ENCODE measurements at regions not wholly inside any gene's neighbourhood (a gene's known extent, or its start where the extent isn't known, plus 50 kb on each side); places are given as distances from the start of the nearest gene placed in this dataset.

DNA sequence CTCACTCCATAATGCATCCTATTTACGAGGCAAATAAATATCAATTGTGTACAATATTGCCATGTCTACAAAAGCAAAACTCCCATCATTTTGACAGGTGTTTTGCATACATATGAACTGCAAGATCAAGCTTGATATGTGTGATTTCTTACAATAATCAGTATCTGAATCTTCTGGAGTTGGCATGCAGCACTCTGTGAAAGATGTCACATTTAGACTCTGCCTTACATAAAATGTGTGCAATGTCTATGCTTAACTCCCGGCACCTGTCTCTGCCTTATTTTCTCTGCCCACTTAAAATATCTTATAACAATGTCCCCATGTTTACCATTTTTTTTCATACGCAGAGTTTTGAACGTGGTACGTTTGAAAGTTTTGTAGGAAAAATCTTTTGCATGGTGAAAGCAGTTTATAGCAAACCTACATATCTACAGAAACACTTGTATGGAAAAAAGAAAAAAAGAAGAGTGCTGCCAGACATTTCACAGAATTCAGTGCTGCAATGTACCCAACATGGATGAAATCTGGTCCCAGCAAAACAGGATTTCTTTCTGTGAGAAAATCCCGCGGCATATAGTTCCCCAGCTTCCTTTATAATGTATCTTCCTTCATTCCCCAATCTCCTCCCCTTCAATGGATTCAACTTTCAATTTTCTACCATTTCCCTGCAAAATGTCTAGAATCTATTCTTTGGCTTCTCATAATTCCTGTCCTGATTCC, 114.1 kb upstream of the NRP1 start:
- Mint-ChIP-seq H3K9me3 (peaks cover 0 to 6% (median 3%) of the 10 kb centered on the region in 7 donors), H3K4me3 (no peak overlapping the region), H3K36me3 (no peaks in the 10 kb centered on the region), H3K4me1 (no peaks in the 10 kb centered on the region), H3K27me3 (peaks cover 14% of the 10 kb centered on the region), H3K27ac (no peak overlapping the region)
- H3K9me3 ChIP-seq (ENCODE audit: control insufficient read depth in 2 of 2, low read length in 2 of 2): no peaks in the 10 kb centered on the region
- no peak for DNase-seq
- no peaks in the 10 kb centered on the region for H3K4me1 ChIP-seq (ENCODE audit: control insufficient read depth, insufficient read depth, low read length, poor library complexity, severe bottlenecking)
- H3K36me3 ChIP-seq (ENCODE audit: control insufficient read depth, insufficient read depth, low read length): no peaks in the 10 kb centered on the region
- peaks cover 9% of the 10 kb centered on the region for H3K27me3 ChIP-seq (ENCODE audit: control insufficient read depth, insufficient read depth, low read length)
- no peak overlapping the region for H3K27ac ChIP-seq (ENCODE audit: insufficient read depth, low read length, poor library complexity, severe bottlenecking)
- ATAC-seq (ENCODE audit: low read depth in 2 of 2): no peak
- H3K4me3 ChIP-seq (ENCODE audit: low read depth, low read length): no peak overlapping the region

DNA sequence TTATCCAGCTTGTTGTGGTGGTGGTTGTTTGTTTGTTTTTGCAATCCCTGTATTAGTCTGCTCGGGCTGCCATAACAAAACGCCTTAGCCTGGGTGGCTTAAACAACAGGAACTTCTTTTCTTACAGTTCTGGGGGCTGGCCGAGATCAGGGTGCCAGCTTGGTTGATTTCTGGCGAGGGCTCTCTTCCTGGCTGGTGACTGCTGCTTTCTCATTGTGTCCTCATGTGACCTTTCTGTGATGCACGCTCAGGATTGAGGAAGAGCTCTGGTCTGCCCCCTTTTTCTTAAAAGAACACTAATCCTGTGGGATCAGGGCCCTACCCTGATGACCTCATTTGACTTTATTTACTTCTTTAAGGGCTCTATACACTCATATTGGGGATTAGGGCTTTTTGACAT, 107.1 kb upstream of the NRP1 start:
- no peak overlapping the region for H3K4me3 Mint-ChIP-seq
- no peak for ATAC-seq (ENCODE audit: low read depth in 2 of 2)

DNA sequence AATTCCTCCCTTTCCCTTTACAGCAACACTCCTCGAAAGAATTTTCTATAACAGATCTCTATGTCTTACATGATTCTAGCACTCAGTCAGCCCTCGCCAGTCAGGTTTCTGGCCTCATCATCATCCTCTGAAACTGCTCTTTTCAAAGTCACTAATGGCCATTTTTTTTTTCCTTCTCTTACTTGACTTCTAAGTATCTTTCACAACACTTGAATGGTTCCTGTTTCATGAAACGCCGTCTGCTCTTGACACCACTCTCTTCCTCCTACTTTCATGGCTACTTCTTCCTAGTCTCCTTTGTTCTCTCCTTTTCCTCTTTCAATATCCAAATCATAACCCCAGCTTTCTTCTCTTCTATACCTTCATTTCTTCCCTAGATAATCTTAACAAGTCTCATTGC, 100.5 kb upstream of the NRP1 start:
- no peak overlapping the region for H3K4me3 ChIP-seq (ENCODE audit: low read depth, low read length)
- no peak overlapping the region for H3K4me3 Mint-ChIP-seq
- H3K9me3 Mint-ChIP-seq: peaks cover 0 to 1% (median 0%) of the 10 kb centered on the region in 7 donors
- no peak overlapping the region for H3K27ac Mint-ChIP-seq
- H3K36me3 Mint-ChIP-seq: no peaks in the 10 kb centered on the region
- H3K4me1 ChIP-seq (ENCODE audit: control insufficient read depth, insufficient read depth, low read length, poor library complexity, severe bottlenecking): no peaks in the 10 kb centered on the region
- H3K9me3 ChIP-seq (ENCODE audit: control insufficient read depth in 2 of 2, low read length in 2 of 2): no peaks in the 10 kb centered on the region
- H3K36me3 ChIP-seq (ENCODE audit: control insufficient read depth, insufficient read depth, low read length): no peaks in the 10 kb centered on the region
- H3K4me1 Mint-ChIP-seq: no peaks in the 10 kb centered on the region
- DNase-seq (no peak), ATAC-seq (ENCODE audit: low read depth in 2 of 2) (no peak)
- H3K27me3 ChIP-seq (ENCODE audit: control insufficient read depth, insufficient read depth, low read length): no peaks in the 10 kb centered on the region
- H3K27ac ChIP-seq (ENCODE audit: insufficient read depth, low read length, poor library complexity, severe bottlenecking): no peak overlapping the region
- peaks cover 8% of the 10 kb centered on the region for H3K27me3 Mint-ChIP-seq

More for the DNA sequence above, 107.1 kb upstream of the NRP1 start:
- Histone ChIP-seq H3K9me3 (ENCODE audit: control insufficient read depth in 2 of 2, low read length in 2 of 2) (no peaks in the 10 kb centered on the region), H3K4me3 (ENCODE audit: low read depth, low read length) (no peak overlapping the region), H3K36me3 (ENCODE audit: control insufficient read depth, insufficient read depth, low read length) (no peaks in the 10 kb centered on the region), H3K4me1 (ENCODE audit: control insufficient read depth, insufficient read depth, low read length, poor library complexity, severe bottlenecking) (no peaks in the 10 kb centered on the region), H3K27me3 (ENCODE audit: control insufficient read depth, insufficient read depth, low read length) (peaks cover 1% of the 10 kb centered on the region), H3K27ac (ENCODE audit: insufficient read depth, low read length, poor library complexity, severe bottlenecking) (no peak overlapping the region)
- no peak for DNase-seq
- no peak overlapping the region for H3K27ac Mint-ChIP-seq
- H3K9me3 Mint-ChIP-seq: peaks cover 0 to 1% (median 0%) of the 10 kb centered on the region in 7 donors
- H3K27me3 Mint-ChIP-seq: peaks cover 15% of the 10 kb centered on the region
- H3K36me3 Mint-ChIP-seq: no peaks in the 10 kb centered on the region
- no peaks in the 10 kb centered on the region for H3K4me1 Mint-ChIP-seq

DNA sequence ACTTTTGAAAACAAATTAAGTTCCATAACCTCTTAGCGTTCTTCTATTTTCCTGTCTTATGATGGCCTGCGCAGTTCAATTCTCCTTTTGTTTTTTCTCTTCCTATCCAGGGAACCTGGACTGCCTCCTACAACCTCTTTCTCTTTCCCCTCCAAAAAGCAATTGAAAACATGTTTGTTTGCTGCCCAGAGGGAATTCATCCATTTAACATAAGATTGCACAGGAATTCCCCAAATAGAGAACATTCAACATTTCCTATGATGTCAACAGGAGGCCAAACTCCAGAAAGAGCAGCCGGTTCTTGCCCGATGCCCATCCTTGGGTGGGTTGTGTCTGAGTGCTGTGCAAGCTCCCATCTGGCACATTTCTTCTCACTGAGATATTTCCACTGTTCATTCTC, 94.2 kb upstream of the NRP1 start:
- Histone ChIP-seq H3K4me1 (ENCODE audit: control insufficient read depth, insufficient read depth, low read length, poor library complexity, severe bottlenecking) (no peaks in the 10 kb centered on the region), H3K9me3 (ENCODE audit: control insufficient read depth in 2 of 2, low read length in 2 of 2) (no peaks in the 10 kb centered on the region), H3K27ac (ENCODE audit: insufficient read depth, low read length, poor library complexity, severe bottlenecking) (no peak overlapping the region), H3K27me3 (ENCODE audit: control insufficient read depth, insufficient read depth, low read length) (peaks cover 4% of the 10 kb centered on the region), H3K36me3 (ENCODE audit: control insufficient read depth, insufficient read depth, low read length) (no peaks in the 10 kb centered on the region), H3K4me3 (ENCODE audit: low read depth, low read length) (no peak overlapping the region)
- Mint-ChIP-seq H3K27me3 (peaks cover 24% of the 10 kb centered on the region), H3K4me1 (no peaks in the 10 kb centered on the region), H3K27ac (no peak overlapping the region), H3K4me3 (no peak overlapping the region), H3K36me3 (no peaks in the 10 kb centered on the region), H3K9me3 (peaks cover 0 to 1% (median 0%) of the 10 kb centered on the region in 7 donors)
- DNase-seq (no peak), ATAC-seq (ENCODE audit: low read depth in 2 of 2) (no peak)

DNA sequence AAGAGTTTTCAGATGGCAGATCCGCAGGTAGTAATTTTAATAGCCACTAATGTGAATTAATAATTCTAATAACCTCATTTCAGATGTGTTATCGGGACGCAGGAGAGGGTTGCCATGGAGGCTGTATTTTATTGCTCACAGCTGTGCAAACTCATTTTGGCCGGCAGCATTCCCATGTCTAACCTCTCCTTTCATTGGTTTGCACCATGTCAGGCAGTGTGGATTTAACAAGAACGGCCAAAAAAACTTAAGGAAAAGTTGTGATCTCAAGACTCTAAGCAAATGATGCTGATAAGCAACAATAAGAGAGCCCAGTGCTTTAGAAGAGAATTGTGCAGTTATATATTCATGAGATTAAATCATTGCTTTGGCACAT, 88.7 kb upstream of the NRP1 start:
- Histone ChIP-seq H3K27me3 (ENCODE audit: control insufficient read depth, insufficient read depth, low read length) (peaks cover 4% of the 10 kb centered on the region), H3K27ac (ENCODE audit: insufficient read depth, low read length, poor library complexity, severe bottlenecking) (no peak overlapping the region), H3K36me3 (ENCODE audit: control insufficient read depth, insufficient read depth, low read length) (no peaks in the 10 kb centered on the region), H3K9me3 (ENCODE audit: control insufficient read depth in 2 of 2, low read length in 2 of 2) (no peaks in the 10 kb centered on the region), H3K4me1 (ENCODE audit: control insufficient read depth, insufficient read depth, low read length, poor library complexity, severe bottlenecking) (no peaks in the 10 kb centered on the region), H3K4me3 (ENCODE audit: low read depth, low read length) (no peak overlapping the region)
- Mint-ChIP-seq H3K4me3 (no peak overlapping the region), H3K27me3 (peaks cover 24% of the 10 kb centered on the region), H3K27ac (no peak overlapping the region), H3K36me3 (no peaks in the 10 kb centered on the region), H3K4me1 (no peaks in the 10 kb centered on the region), H3K9me3 (no peaks in the 10 kb centered on the region)
- ATAC-seq (ENCODE audit: low read depth in 2 of 2) (no peak), DNase-seq (no peak)

DNA sequence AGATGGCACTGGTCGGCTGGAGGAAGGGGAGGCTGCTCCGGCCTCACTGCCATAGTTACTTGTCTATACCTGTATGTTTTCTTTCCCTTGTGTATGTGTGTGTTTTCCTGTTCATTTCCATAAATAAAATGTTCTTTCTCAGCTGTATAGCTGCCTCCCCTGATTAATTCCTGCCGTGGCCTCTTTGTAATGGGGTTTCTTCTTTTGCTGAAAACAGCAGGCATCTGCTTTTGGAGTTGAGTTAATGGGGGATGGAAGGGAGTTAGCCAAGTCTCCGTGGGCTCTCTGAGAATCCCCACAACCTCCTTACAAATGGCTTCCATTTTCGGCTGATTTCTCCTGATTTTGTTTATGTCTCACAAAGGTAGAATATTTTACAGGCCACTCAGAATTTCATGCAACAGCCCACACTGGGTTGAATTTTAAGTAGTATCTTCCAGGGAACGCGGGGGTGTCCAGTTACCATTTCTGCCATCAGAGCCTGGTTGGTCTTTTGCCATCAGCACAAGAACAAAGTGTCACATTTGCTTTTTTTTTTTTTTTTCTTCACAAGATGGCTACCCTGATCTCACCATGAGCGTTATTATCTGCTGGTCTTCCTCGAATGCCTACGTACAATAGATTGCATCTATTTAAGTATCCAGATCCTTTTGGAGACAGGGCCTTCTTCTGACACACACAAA, 88.1 kb upstream of the NRP1 start:
- H3K4me1 ChIP-seq (ENCODE audit: control insufficient read depth, insufficient read depth, low read length, poor library complexity, severe bottlenecking): no peaks in the 10 kb centered on the region
- peaks cover 24% of the 10 kb centered on the region for H3K27me3 Mint-ChIP-seq
- H3K9me3 ChIP-seq (ENCODE audit: control insufficient read depth in 2 of 2, low read length in 2 of 2): no peaks in the 10 kb centered on the region
- ATAC-seq (ENCODE audit: low read depth in 2 of 2) (no peak), DNase-seq (no peak)
- no peaks in the 10 kb centered on the region for H3K36me3 ChIP-seq (ENCODE audit: control insufficient read depth, insufficient read depth, low read length)
- no peak overlapping the region for H3K27ac Mint-ChIP-seq
- H3K4me3 ChIP-seq (ENCODE audit: low read depth, low read length): no peak overlapping the region
- no peaks in the 10 kb centered on the region for H3K4me1 Mint-ChIP-seq
- H3K27ac ChIP-seq (ENCODE audit: insufficient read depth, low read length, poor library complexity, severe bottlenecking): no peak overlapping the region
- no peaks in the 10 kb centered on the region for H3K36me3 Mint-ChIP-seq
- no peak overlapping the region for H3K4me3 Mint-ChIP-seq
- peaks cover 4% of the 10 kb centered on the region for H3K27me3 ChIP-seq (ENCODE audit: control insufficient read depth, insufficient read depth, low read length)
- H3K9me3 Mint-ChIP-seq: no peaks in the 10 kb centered on the region

DNA sequence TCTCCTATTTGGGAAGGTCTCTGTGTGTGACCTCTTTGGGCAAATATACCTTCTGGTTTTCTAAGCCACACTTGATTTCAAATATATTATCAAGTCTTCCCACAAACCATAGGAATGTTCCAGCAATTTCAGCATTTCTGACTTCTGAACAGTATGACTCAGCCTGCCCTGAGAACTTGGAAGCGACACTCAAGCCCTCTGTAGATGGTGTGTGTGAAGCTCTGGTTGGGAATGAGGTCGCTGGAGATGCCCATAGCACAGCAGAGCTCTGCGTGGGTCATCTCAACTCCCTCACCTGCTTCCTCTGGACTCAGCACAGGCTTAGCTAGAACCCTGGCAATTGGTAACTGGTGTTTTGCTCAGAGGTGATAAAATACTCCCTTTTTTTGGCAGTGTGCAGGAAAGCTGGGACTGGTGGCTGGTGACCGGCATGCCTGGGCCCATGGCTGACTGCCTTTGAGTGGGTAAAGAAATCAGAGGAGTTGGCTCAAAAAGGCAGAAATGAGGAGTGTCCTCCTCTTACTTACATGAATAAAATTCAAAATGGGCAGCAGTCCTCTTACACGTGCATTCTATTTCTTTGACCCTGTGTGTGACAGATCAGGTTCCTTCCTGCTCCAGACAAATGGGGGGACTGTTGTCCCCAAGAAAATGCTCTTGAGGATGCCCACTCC, 87.5 kb upstream of the NRP1 start:
- Mint-ChIP-seq H3K27ac (no peak overlapping the region), H3K9me3 (no peaks in the 10 kb centered on the region), H3K27me3 (peaks cover 19% of the 10 kb centered on the region), H3K36me3 (no peaks in the 10 kb centered on the region), H3K4me1 (no peaks in the 10 kb centered on the region), H3K4me3 (no peak overlapping the region)
- Histone ChIP-seq H3K4me1 (ENCODE audit: control insufficient read depth, insufficient read depth, low read length, poor library complexity, severe bottlenecking) (no peaks in the 10 kb centered on the region), H3K27me3 (ENCODE audit: control insufficient read depth, insufficient read depth, low read length) (peaks cover 4% of the 10 kb centered on the region), H3K36me3 (ENCODE audit: control insufficient read depth, insufficient read depth, low read length) (no peaks in the 10 kb centered on the region), H3K27ac (ENCODE audit: insufficient read depth, low read length, poor library complexity, severe bottlenecking) (no peak overlapping the region), H3K4me3 (ENCODE audit: low read depth, low read length) (no peak overlapping the region), H3K9me3 (ENCODE audit: control insufficient read depth in 2 of 2, low read length in 2 of 2) (no peaks in the 10 kb centered on the region)
- ATAC-seq (ENCODE audit: low read depth in 2 of 2) (no peak), DNase-seq (no peak)

Measured in CD4-positive, CD25-positive, alpha-beta regulatory T cell (primary cell).